ENCODE measurements at regions not wholly inside any gene's neighbourhood (a gene's known extent, or its start where the extent isn't known, plus 50 kb on each side); places are given as distances from the start of the nearest gene placed in this dataset.

GRCh38 chr11:122265981-122266380 lies 150.0 kb upstream of the BLID start:
- TF ChIP-seq CTCF (IDR thresholded peaks at IDR 0.05; ENCODE audit: control extremely low read depth in 1 of 3, insufficient read depth in 1 of 3, low read depth in 1 of 3, low read length in 3 of 3): no peak
- TF ChIP-seq CHD7 (IDR thresholded peaks at IDR 0.05; ENCODE audit: insufficient replicate concordance, low read length): no peak
- no peak for TF ChIP-seq SIRT6 (IDR thresholded peaks at IDR 0.05; ENCODE audit: low read length)
- no peak for TF ChIP-seq JUN (IDR thresholded peaks at IDR 0.05; ENCODE audit: low read depth, low read length)
- no peak for TF ChIP-seq RAD21 (IDR thresholded peaks at IDR 0.05 in 1 of 2, conservative IDR thresholded peaks at IDR 0.05 in 1 of 2; ENCODE audit: low read depth in 2 of 2, low read length in 2 of 2)
- TF ChIP-seq POLR2A (IDR thresholded peaks at IDR 0.05; ENCODE audit: control extremely low read depth in 1 of 2, low read depth in 2 of 2, low read length in 2 of 2): no peak
- no peak for TF ChIP-seq PHF8 (conservative IDR thresholded peaks at IDR 0.05; ENCODE audit: low read depth, low read length)
- no peak for TF ChIP-seq EZH2 (IDR thresholded peaks at IDR 0.05; ENCODE audit: low read depth, low read length, severe bottlenecking)
- no peak for TF ChIP-seq SIN3A (conservative IDR thresholded peaks at IDR 0.05 in 1 of 2, IDR thresholded peaks at IDR 0.05 in 1 of 2; ENCODE audit: low read depth in 1 of 2, low read length in 2 of 2)

All from H1 (cell line).